Stomach (tissue), 4 donors: ENCODE measurements at regions not wholly inside any gene's neighbourhood (a gene's known extent, or its start where the extent isn't known, plus 50 kb on each side); places are given as distances from the start of the nearest gene placed in this dataset.

ENCODE experiments used
- EP300 ChIP-seq: sonication (generic); formaldehyde crosslinking; IDR thresholded peaks from one replicate; pipeline ENCODE4 v1.6.1; 2017; ENCODE audit warnings: antibody characterized with exemption
- POLR2A ChIP-seq, 4 donors: fragments of 450-650 bp; IDR thresholded peaks; one replicate each; pipeline ENCODE4 v1.6.1; 2016; ENCODE audit warnings: antibody characterized with exemption in 4 of 4, control low read depth in 2 of 4, mild to moderate bottlenecking in 1 of 4, moderate library complexity in 1 of 4
- POLR2AphosphoS5 ChIP-seq, 3 donors: sonication (generic); formaldehyde crosslinking; IDR thresholded peaks; one replicate each; pipeline ENCODE4 v1.6.1; 2016; ENCODE audit warnings: antibody characterized with exemption in 3 of 3
- TF ChIP-seq, protein P1 (sequence below), 7 experiments: fragments of 450-650 bp in 4 of 7; fragments of 200-600 bp in 3 of 7; sonication (generic) in 3 of 7; IDR thresholded peaks; one replicate each; pipeline ENCODE4 v1.5.1; 2016 to 2019; ENCODE audit warnings: antibody characterized with exemption in 7 of 7, control low read depth in 2 of 7, mild to moderate bottlenecking in 1 of 7

DNA sequence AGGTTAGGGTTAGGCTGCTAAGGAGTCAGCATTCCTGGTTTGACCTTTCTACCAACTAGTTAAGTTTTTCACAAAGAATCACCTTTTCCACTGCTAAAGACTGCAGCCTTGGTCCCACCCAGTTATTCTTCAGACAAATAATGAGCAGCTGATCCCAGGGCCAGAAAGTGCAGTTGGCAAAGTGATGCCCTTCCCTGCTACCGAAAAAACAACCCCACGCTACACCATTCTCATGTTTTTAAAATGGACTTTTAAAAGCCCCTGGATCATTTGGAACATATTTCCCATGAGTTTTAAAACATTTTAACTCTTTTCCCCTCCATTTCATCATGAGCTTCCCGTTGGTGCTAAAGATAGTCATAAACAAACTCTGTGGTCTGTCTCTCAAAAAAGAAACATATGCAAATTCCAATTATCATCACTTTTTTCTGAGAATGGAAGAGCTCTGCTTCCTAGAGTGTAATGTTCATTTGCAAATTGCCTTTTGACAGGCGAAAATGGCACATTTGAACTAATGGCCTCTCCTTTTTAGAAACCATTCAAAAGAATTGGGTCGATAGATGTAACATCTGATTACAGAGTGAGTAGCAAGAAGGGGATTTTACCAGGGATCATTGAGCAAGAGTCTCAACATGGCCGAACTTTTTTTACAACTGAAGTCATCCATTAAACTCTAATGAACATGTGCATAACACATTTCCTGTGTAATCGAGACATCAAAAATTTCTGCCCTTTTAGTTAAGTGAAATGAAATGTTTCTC is 129.3 kb upstream of the RAP1B start:
- no peak for TF ChIP-seq POLR2A (IDR thresholded peaks at IDR 0.05)
- TF ChIP-seq EP300, result no peak
- no peak for TF ChIP-seq POLR2AphosphoS5 (IDR thresholded peaks at IDR 0.05)
- TF ChIP-seq, protein P1, sequence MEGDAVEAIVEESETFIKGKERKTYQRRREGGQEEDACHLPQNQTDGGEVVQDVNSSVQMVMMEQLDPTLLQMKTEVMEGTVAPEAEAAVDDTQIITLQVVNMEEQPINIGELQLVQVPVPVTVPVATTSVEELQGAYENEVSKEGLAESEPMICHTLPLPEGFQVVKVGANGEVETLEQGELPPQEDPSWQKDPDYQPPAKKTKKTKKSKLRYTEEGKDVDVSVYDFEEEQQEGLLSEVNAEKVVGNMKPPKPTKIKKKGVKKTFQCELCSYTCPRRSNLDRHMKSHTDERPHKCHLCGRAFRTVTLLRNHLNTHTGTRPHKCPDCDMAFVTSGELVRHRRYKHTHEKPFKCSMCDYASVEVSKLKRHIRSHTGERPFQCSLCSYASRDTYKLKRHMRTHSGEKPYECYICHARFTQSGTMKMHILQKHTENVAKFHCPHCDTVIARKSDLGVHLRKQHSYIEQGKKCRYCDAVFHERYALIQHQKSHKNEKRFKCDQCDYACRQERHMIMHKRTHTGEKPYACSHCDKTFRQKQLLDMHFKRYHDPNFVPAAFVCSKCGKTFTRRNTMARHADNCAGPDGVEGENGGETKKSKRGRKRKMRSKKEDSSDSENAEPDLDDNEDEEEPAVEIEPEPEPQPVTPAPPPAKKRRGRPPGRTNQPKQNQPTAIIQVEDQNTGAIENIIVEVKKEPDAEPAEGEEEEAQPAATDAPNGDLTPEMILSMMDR (IDR thresholded peaks at IDR 0.05), result no peak
